GM23338 (cell line): ENCODE measurements at regions not wholly inside any gene's neighbourhood (a gene's known extent, or its start where the extent isn't known, plus 50 kb on each side); places are given as distances from the start of the nearest gene placed in this dataset.

Source experiments
- EZH2 ChIP-seq: fragments of 200-600 bp; sonication (generic); IDR thresholded peaks from one replicate; pipeline ENCODE4 v1.8.0; 2017; ENCODE audit warnings: antibody characterized with exemption, mild to moderate bottlenecking, low read depth; ENCODE audit not compliant: unreplicated experiment
- TF ChIP-seq, protein P1 (sequence below), 2 experiments: fragments of 200-600 bp in 1 of 2; sonication (generic) in 1 of 2; conservative IDR thresholded peaks; 2 replicates each; pipeline versions ENCODE4 v1.5.1 to v1.6.1; 2016 to 2017; ENCODE audit warnings: antibody characterized with exemption in 2 of 2, low read depth in 2 of 2, mild to moderate bottlenecking in 2 of 2, moderate library complexity in 1 of 2

DNA sequence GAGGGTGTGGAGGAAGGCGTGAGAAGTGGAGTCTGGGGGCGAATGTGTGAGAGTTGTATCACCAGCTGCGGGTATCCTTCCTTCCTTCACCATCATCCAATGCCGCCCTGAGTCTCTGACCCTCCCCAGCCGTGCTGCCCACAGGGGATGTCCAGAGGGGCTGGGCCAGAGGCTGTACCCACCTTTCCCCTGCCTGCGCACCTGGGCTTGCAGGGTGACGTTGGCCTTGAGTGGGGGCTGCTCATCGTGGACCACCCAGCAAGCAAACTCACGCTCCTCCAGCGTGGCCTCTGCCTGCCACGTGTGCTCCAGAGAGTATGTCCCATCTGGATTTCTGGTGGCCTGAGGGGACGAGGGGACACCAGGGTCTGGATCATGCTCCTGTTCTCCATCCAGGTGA, 116.9 kb upstream of the SIRPA start:
- TF ChIP-seq, protein P1, sequence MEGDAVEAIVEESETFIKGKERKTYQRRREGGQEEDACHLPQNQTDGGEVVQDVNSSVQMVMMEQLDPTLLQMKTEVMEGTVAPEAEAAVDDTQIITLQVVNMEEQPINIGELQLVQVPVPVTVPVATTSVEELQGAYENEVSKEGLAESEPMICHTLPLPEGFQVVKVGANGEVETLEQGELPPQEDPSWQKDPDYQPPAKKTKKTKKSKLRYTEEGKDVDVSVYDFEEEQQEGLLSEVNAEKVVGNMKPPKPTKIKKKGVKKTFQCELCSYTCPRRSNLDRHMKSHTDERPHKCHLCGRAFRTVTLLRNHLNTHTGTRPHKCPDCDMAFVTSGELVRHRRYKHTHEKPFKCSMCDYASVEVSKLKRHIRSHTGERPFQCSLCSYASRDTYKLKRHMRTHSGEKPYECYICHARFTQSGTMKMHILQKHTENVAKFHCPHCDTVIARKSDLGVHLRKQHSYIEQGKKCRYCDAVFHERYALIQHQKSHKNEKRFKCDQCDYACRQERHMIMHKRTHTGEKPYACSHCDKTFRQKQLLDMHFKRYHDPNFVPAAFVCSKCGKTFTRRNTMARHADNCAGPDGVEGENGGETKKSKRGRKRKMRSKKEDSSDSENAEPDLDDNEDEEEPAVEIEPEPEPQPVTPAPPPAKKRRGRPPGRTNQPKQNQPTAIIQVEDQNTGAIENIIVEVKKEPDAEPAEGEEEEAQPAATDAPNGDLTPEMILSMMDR (conservative IDR thresholded peaks at IDR 0.05; ENCODE audit: low read depth in 2 of 2) = no peak
- TF ChIP-seq EZH2 = no peak
